ENCODE measurements at regions not wholly inside any gene's neighbourhood (a gene's known extent, or its start where the extent isn't known, plus 50 kb on each side); places are given as distances from the start of the nearest gene placed in this dataset.
"Not testable (repeated sequence)": the region's sequence is repeated elsewhere in the genome, so short reads cannot be mapped to it uniquely, and the experiment has no call there.

GRCh38 chr12:87670448-87670847 lies 358.8 kb downstream of the C12orf50 start:
- no peak for DNase-seq

- DNase-seq: no peak
Observed at GRCh38 chr12:87667378-87667777, 361.8 kb downstream of the C12orf50 start.

GRCh38 chr12:87661786-87662377 lies 367.3 kb downstream of the C12orf50 start:
- no peak for DNase-seq

- DNase-seq: no peak
Observed at GRCh38 chr12:87660987-87661774, 368.0 kb downstream of the C12orf50 start.

GRCh38 chr12:87660291-87660690 lies 368.9 kb downstream of the C12orf50 start:
- no peak for DNase-seq

GRCh38 chr12:87656311-87656710 lies 372.9 kb downstream of the C12orf50 start:
- DNase-seq: no peak

GRCh38 chr12:87651670-87652425 lies 377.4 kb downstream of the C12orf50 start:
- DNase-seq: no peak

GRCh38 chr12:87642245-87642644 lies 387.0 kb downstream of the C12orf50 start:
- DNase-seq: no peak

- no peak for DNase-seq
Observed at GRCh38 chr12:87618199-87618598, 411.0 kb downstream of the C12orf50 start.

- DNase-seq: no peak
Observed at GRCh38 chr12:87612996-87613395, 416.2 kb downstream of the C12orf50 start.

GRCh38 chr12:87608321-87608720 lies 420.9 kb downstream of the C12orf50 start:
- DNase-seq: no peak

- no peak for DNase-seq
Observed at GRCh38 chr12:87603727-87604126, 425.5 kb downstream of the C12orf50 start.

- no peak for DNase-seq
Observed at GRCh38 chr12:87599459-87599858, 429.7 kb downstream of the C12orf50 start.

- no peak for DNase-seq
Observed at GRCh38 chr12:87597114-87597513, 432.1 kb downstream of the C12orf50 start.

- no peak for DNase-seq
Observed at GRCh38 chr12:87596636-87597035, 432.6 kb downstream of the C12orf50 start.

- DNase-seq: no peak
Observed at GRCh38 chr12:87596134-87596533, 433.1 kb downstream of the C12orf50 start.

GRCh38 chr12:87585882-87586557 lies 443.2 kb downstream of the C12orf50 start:
- DNase-seq: no peak

- DNase-seq: not testable (repeated sequence)
Observed at GRCh38 chr12:87579091-87579490, 450.1 kb downstream of the C12orf50 start.

GRCh38 chr12:87575906-87576305 lies 453.3 kb downstream of the C12orf50 start:
- DNase-seq: no peak

GRCh38 chr12:87566918-87567317 lies 462.3 kb downstream of the C12orf50 start:
- not testable (repeated sequence) for DNase-seq

GRCh38 chr12:87556985-87557384 lies 472.2 kb downstream of the C12orf50 start:
- DNase-seq: no peak

GRCh38 chr12:87531213-87531612 lies 498.0 kb downstream of the C12orf50 start:
- not testable (repeated sequence) for DNase-seq

GRCh38 chr12:87529413-87529812 lies 499.8 kb downstream of the C12orf50 start:
- no peak for DNase-seq

Measured in right forelimb (tissue), 1 donor.